ENCODE measurements at regions not wholly inside any gene's neighbourhood (a gene's known extent, or its start where the extent isn't known, plus 50 kb on each side); places are given as distances from the start of the nearest gene placed in this dataset.

- Histone ChIP-seq H3K27ac (ENCODE audit: low read length) (no peak overlapping the region), H3K36me3 (ENCODE audit: control insufficient read depth in 2 of 2, insufficient read depth in 2 of 2, low read length in 2 of 2) (no peaks in the 10 kb centered on the region), H3K27me3 (ENCODE audit: control insufficient read depth in 1 of 2, insufficient read depth in 2 of 2, low read length in 2 of 2) (no peaks in the 10 kb centered on the region), H3K4me3 (ENCODE audit: low read length in 2 of 2) (no peak overlapping the region), H3K9me3 (ENCODE audit: control insufficient read depth in 2 of 2, low read length in 2 of 2) (no peaks in the 10 kb centered on the region), H3K9ac (ENCODE audit: low read length in 2 of 2) (no peak overlapping the region), H3K4me1 (ENCODE audit: control insufficient read depth, insufficient read depth, low read length) (no peaks in the 10 kb centered on the region)
These were observed 57.3 kb upstream of the SMIM30 start for GRCh38 chr7:113175525-113176104.

GRCh38 chr7:113172726-113173125 is 54.4 kb upstream of the SMIM30 start:
- no peaks in the 10 kb centered on the region for H3K4me1 ChIP-seq (ENCODE audit: control insufficient read depth, insufficient read depth, low read length)
- H3K27ac ChIP-seq (ENCODE audit: low read length): no peak overlapping the region
- H3K9ac ChIP-seq (ENCODE audit: low read length in 2 of 2): no peak overlapping the region
- no peaks in the 10 kb centered on the region for H3K36me3 ChIP-seq (ENCODE audit: control insufficient read depth in 2 of 2, insufficient read depth in 2 of 2, low read length in 2 of 2)
- no peaks in the 10 kb centered on the region for H3K9me3 ChIP-seq (ENCODE audit: control insufficient read depth in 2 of 2, low read length in 2 of 2)
- no peaks in the 10 kb centered on the region for H3K27me3 ChIP-seq (ENCODE audit: control insufficient read depth in 1 of 2, insufficient read depth in 2 of 2, low read length in 2 of 2)
- H3K4me3 ChIP-seq (ENCODE audit: low read length in 2 of 2): no peak overlapping the region

- Histone ChIP-seq H3K36me3 (ENCODE audit: control insufficient read depth in 2 of 2, insufficient read depth in 2 of 2, low read length in 2 of 2) (no peaks in the 10 kb centered on the region), H3K4me3 (ENCODE audit: low read length in 2 of 2) (no peak overlapping the region), H3K27me3 (ENCODE audit: control insufficient read depth in 1 of 2, insufficient read depth in 2 of 2, low read length in 2 of 2) (no peaks in the 10 kb centered on the region), H3K4me1 (ENCODE audit: control insufficient read depth, insufficient read depth, low read length) (no peaks in the 10 kb centered on the region), H3K27ac (ENCODE audit: low read length) (no peak overlapping the region), H3K9ac (ENCODE audit: low read length in 2 of 2) (no peak overlapping the region), H3K9me3 (ENCODE audit: control insufficient read depth in 2 of 2, low read length in 2 of 2) (no peaks in the 10 kb centered on the region)
These were observed 52.2 kb upstream of the SMIM30 start for GRCh38 chr7:113170591-113170990.

Measured in stomach smooth muscle (tissue), 2 donors.